RWPE1 (cell line): ENCODE measurements at regions not wholly inside any gene's neighbourhood (a gene's known extent, or its start where the extent isn't known, plus 50 kb on each side); places are given as distances from the start of the nearest gene placed in this dataset.

Experiments
- CTCF ChIA-PET: fragments of 350-600 bp; sonication (Branson Sonifier 250); formaldehyde crosslinking; extraction: SDS; loops from one replicate; lab custom pipeline; 2021; lab: Yijun Ruan, JAX
- POLR2A ChIA-PET: fragments of 400-600 bp; formaldehyde crosslinking; extraction: SDS; loops from one replicate; lab custom pipeline; 2020; ENCODE audit warnings: antibody characterized with exemption; ENCODE audit not compliant: low non-redundant PET; lab: Yijun Ruan, JAX
- DNase-seq: peaks from one replicate; pipeline ENCODE4 v3.0.0; 2012; ENCODE audit warnings: low spot score
- H3K27ac ChIP-seq: fragments of 450-650 bp; 2 replicates; pipeline ENCODE4 v1.5.1; 2017
- CTCF ChIP-seq: fragments of 450-650 bp; conservative IDR thresholded peaks from 2 replicates; pipeline ENCODE4 v1.5.1; 2017; ENCODE audit warnings: low read depth, mild to moderate bottlenecking

GRCh38 chr5:96577909-96578308 is 84.3 kb upstream of the CAST start:
- no peak overlapping the region for H3K27ac ChIP-seq
- ChIA-PET POLR2A (no interaction called here), CTCF (no interaction called here)
- no peak for TF ChIP-seq CTCF
- DNase-seq = no peak

GRCh38 chr5:96579711-96580110 is 82.5 kb upstream of the CAST start:
- no peak for DNase-seq
- H3K27ac ChIP-seq = no peak overlapping the region
- no peak for TF ChIP-seq CTCF
- POLR2A ChIA-PET = no interaction called here
- CTCF ChIA-PET = no interaction called here

GRCh38 chr5:96582343-96582742 is 79.8 kb upstream of the CAST start:
- ChIA-PET CTCF (interaction anchor here (0.6 kb wide), 1 partner anchor 9 kb away, joined by 3 read pairs; no protein-coding TSS in a partner anchor), POLR2A (no interaction called here)
- no peak overlapping the region for H3K27ac ChIP-seq
- no peak for DNase-seq
- no peak for TF ChIP-seq CTCF

GRCh38 chr5:96584712-96585111 is 77.5 kb upstream of the CAST start:
- ChIA-PET POLR2A (no interaction called here), CTCF (interaction anchor here (1.0 kb wide), 1 partner anchor 11 kb away, joined by 3 read pairs; no protein-coding TSS in a partner anchor)
- DNase-seq = no peak
- no peak for TF ChIP-seq CTCF
- H3K27ac ChIP-seq = no peak overlapping the region

GRCh38 chr5:96588539-96588938 is 73.6 kb upstream of the CAST start:
- ChIA-PET CTCF (interaction anchor here (0.6 to 0.8 kb wide), 2 partner anchors 13 to 668 kb away, joined by 3 to 4 read pairs; no protein-coding TSS in a partner anchor), POLR2A (no interaction called here)
- H3K27ac ChIP-seq = no peak overlapping the region

GRCh38 chr5:96590796-96591195 is 71.4 kb upstream of the CAST start:
- ChIA-PET POLR2A (no interaction called here), CTCF (no interaction called here)
- H3K27ac ChIP-seq = no peak overlapping the region
- DNase-seq = no peak
- no peak for TF ChIP-seq CTCF

More at GRCh38 chr5:96588539-96588938, 73.6 kb upstream of the CAST start:
- TF ChIP-seq CTCF = no peak
- no peak for DNase-seq
